ENCODE measurements at regions not wholly inside any gene's neighbourhood (a gene's known extent, or its start where the extent isn't known, plus 50 kb on each side); places are given as distances from the start of the nearest gene placed in this dataset.
"Not testable (repeated sequence)": the region's sequence is repeated elsewhere in the genome, so short reads cannot be mapped to it uniquely, and the experiment has no call there.

DNA sequence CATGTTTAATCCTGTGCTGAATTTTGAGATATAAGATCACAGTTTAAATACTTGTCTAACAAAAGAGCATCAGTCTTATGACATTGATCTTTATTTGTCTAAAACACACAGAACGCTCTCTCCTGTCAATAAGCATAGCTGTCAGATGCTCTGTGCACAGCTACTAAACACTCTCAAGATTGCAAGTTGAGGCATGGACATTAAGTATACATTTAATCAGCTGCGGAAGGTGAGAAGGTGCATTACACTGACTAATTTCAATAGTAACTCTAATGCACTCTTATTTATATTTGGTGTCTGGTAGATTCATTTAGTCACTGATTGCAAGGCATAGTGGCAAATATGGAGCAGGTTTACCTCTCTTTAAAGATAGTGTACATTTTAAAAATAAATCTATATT, 580.3 kb upstream of the NRP1 start:
- Histone ChIP-seq H3K4me3 (ENCODE audit: low read length) (no peak overlapping the region), H3K4me1 (ENCODE audit: control insufficient read depth, low read length) (no peaks in the 10 kb centered on the region), H4K20me1 (ENCODE audit: control insufficient read depth, insufficient read depth, low read depth, low read length) (no peaks in the 10 kb centered on the region), H3K27me3 (ENCODE audit: control insufficient read depth, low read length) (no peaks in the 10 kb centered on the region), H3K9me2 (replicated peaks; ENCODE audit: control insufficient read depth, low read length) (no peaks in the 10 kb centered on the region), H3F3A (ENCODE audit: control insufficient read depth, insufficient read depth) (no peaks in the 10 kb centered on the region), H3K9me3 (ENCODE audit: control insufficient read depth, insufficient read depth, low read length) (no peaks in the 10 kb centered on the region), H3K27ac (ENCODE audit: low read depth, low read length) (no peak overlapping the region), H3K79me2 (ENCODE audit: control insufficient read depth, low read length) (no peaks in the 10 kb centered on the region), H3K4me2 (ENCODE audit: low read length) (no peak overlapping the region), H3K36me3 (ENCODE audit: control insufficient read depth, low read length) (no peaks in the 10 kb centered on the region)
- TF ChIP-seq, protein P1, sequence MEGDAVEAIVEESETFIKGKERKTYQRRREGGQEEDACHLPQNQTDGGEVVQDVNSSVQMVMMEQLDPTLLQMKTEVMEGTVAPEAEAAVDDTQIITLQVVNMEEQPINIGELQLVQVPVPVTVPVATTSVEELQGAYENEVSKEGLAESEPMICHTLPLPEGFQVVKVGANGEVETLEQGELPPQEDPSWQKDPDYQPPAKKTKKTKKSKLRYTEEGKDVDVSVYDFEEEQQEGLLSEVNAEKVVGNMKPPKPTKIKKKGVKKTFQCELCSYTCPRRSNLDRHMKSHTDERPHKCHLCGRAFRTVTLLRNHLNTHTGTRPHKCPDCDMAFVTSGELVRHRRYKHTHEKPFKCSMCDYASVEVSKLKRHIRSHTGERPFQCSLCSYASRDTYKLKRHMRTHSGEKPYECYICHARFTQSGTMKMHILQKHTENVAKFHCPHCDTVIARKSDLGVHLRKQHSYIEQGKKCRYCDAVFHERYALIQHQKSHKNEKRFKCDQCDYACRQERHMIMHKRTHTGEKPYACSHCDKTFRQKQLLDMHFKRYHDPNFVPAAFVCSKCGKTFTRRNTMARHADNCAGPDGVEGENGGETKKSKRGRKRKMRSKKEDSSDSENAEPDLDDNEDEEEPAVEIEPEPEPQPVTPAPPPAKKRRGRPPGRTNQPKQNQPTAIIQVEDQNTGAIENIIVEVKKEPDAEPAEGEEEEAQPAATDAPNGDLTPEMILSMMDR (IDR thresholded peaks at IDR 0.05; ENCODE audit: low read depth, low read length, poor library complexity, severe bottlenecking): no peak
- TF ChIP-seq EZH2phosphoT487 (IDR thresholded peaks at IDR 0.05; ENCODE audit: borderline replicate concordance, low read length): no peak

DNA sequence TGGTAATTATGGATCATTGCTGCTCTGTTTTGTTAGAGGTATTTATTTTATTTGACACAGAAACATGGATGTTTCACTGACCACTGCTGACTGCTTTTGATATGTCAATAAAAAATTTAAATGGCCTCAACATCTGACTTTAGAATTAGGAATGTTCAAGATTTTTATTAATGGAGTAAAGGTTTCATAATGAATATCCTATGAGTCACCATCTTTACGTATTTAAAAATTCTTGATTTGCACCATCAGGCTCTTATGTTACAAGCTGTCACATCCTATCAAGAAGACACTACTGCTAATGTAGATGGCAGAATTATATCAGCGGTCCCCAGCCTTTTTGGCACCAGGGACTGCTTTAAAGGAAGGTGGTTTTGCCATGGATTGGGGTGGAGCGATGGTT, 578.7 kb upstream of the NRP1 start:
- H3K9me3 ChIP-seq (ENCODE audit: control insufficient read depth, insufficient read depth, low read length): no peaks in the 10 kb centered on the region
- no peaks in the 10 kb centered on the region for H4K20me1 ChIP-seq (ENCODE audit: control insufficient read depth, insufficient read depth, low read depth, low read length)
- no peak overlapping the region for H3K4me3 ChIP-seq (ENCODE audit: low read length)
- no peak overlapping the region for H3K27ac ChIP-seq (ENCODE audit: low read depth, low read length)
- TF ChIP-seq, protein P1 (IDR thresholded peaks at IDR 0.05; ENCODE audit: low read depth, low read length, poor library complexity, severe bottlenecking): no peak
- no peak for TF ChIP-seq EZH2phosphoT487 (IDR thresholded peaks at IDR 0.05; ENCODE audit: borderline replicate concordance, low read length)
- H3K4me1 ChIP-seq (ENCODE audit: control insufficient read depth, low read length): no peaks in the 10 kb centered on the region
- H3K4me2 ChIP-seq (ENCODE audit: low read length): no peak overlapping the region
- H3F3A ChIP-seq (ENCODE audit: control insufficient read depth, insufficient read depth): no peaks in the 10 kb centered on the region
- H3K79me2 ChIP-seq (ENCODE audit: control insufficient read depth, low read length): no peaks in the 10 kb centered on the region
- H3K9me2 ChIP-seq (replicated peaks; ENCODE audit: control insufficient read depth, low read length): no peaks in the 10 kb centered on the region
- H3K27me3 ChIP-seq (ENCODE audit: control insufficient read depth, low read length): no peaks in the 10 kb centered on the region
- H3K36me3 ChIP-seq (ENCODE audit: control insufficient read depth, low read length): no peaks in the 10 kb centered on the region

DNA sequence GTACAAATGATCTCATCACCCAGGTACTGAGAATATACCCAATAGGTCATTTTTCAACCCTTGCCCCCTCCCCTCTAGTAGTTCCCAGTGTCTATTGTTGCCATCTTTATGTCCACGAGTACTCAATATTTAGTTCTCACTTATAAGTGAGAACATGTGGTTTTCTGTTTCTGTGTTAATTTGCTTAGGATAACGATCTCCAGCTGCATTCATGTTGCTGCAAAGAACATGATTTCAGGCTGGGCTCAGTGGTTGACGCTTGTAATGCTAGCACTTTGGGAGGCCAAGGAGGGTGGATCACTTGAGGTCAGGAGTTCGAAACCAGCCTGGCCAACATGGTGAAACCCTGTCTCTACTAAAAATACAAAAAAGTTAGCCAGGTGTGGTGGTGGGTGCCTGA, 575.0 kb upstream of the NRP1 start:
- not testable (repeated sequence) for H3K27ac ChIP-seq (ENCODE audit: low read depth, low read length); H3K4me1 ChIP-seq (ENCODE audit: control insufficient read depth, low read length); H3K4me3 ChIP-seq (ENCODE audit: low read length); H3K36me3 ChIP-seq (ENCODE audit: control insufficient read depth, low read length); H3K9me3 ChIP-seq (ENCODE audit: control insufficient read depth, insufficient read depth, low read length); H3K4me2 ChIP-seq (ENCODE audit: low read length); H3F3A ChIP-seq (ENCODE audit: control insufficient read depth, insufficient read depth); H3K9me2 ChIP-seq (replicated peaks; ENCODE audit: control insufficient read depth, low read length); H3K27me3 ChIP-seq (ENCODE audit: control insufficient read depth, low read length); H3K79me2 ChIP-seq (ENCODE audit: control insufficient read depth, low read length); H4K20me1 ChIP-seq (ENCODE audit: control insufficient read depth, insufficient read depth, low read depth, low read length)

DNA sequence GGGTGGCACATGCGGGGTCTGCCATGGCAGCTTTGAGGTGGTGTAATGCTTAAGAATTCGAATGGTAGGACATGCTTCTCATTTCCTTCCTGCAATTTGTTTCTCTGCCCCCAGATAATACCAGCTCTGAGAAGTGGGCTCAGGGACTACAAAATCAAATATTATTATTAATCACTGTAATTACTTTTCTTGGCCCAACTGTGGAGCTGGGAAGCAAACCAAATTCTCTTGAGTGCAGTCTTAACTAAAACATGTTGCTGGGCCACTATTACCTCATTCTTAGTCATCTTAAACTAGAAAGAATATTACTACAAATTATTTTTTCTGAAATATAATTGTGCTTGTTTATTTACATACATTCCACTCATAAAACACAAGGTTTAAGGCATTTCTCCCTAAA, 566.7 kb upstream of the NRP1 start:
- TF ChIP-seq, protein P1 (IDR thresholded peaks at IDR 0.05; ENCODE audit: low read depth, low read length, poor library complexity, severe bottlenecking): no peak
- TF ChIP-seq EZH2phosphoT487 (IDR thresholded peaks at IDR 0.05; ENCODE audit: borderline replicate concordance, low read length): no peak
- H3K9me2 ChIP-seq (replicated peaks; ENCODE audit: control insufficient read depth, low read length): no peaks in the 10 kb centered on the region
- no peak overlapping the region for H3K4me2 ChIP-seq (ENCODE audit: low read length)
- H3K4me1 ChIP-seq (ENCODE audit: control insufficient read depth, low read length): no peaks in the 10 kb centered on the region
- H3K4me3 ChIP-seq (ENCODE audit: low read length): no peak overlapping the region
- H3K27ac ChIP-seq (ENCODE audit: low read depth, low read length): no peak overlapping the region
- no peaks in the 10 kb centered on the region for H4K20me1 ChIP-seq (ENCODE audit: control insufficient read depth, insufficient read depth, low read depth, low read length)
- H3F3A ChIP-seq (ENCODE audit: control insufficient read depth, insufficient read depth): no peaks in the 10 kb centered on the region
- H3K27me3 ChIP-seq (ENCODE audit: control insufficient read depth, low read length): no peaks in the 10 kb centered on the region
- H3K9me3 ChIP-seq (ENCODE audit: control insufficient read depth, insufficient read depth, low read length): no peaks in the 10 kb centered on the region
- no peaks in the 10 kb centered on the region for H3K79me2 ChIP-seq (ENCODE audit: control insufficient read depth, low read length)
- no peaks in the 10 kb centered on the region for H3K36me3 ChIP-seq (ENCODE audit: control insufficient read depth, low read length)
